ENCODE measurements at regions not wholly inside any gene's neighbourhood (a gene's known extent, or its start where the extent isn't known, plus 50 kb on each side); places are given as distances from the start of the nearest gene placed in this dataset.

DNA sequence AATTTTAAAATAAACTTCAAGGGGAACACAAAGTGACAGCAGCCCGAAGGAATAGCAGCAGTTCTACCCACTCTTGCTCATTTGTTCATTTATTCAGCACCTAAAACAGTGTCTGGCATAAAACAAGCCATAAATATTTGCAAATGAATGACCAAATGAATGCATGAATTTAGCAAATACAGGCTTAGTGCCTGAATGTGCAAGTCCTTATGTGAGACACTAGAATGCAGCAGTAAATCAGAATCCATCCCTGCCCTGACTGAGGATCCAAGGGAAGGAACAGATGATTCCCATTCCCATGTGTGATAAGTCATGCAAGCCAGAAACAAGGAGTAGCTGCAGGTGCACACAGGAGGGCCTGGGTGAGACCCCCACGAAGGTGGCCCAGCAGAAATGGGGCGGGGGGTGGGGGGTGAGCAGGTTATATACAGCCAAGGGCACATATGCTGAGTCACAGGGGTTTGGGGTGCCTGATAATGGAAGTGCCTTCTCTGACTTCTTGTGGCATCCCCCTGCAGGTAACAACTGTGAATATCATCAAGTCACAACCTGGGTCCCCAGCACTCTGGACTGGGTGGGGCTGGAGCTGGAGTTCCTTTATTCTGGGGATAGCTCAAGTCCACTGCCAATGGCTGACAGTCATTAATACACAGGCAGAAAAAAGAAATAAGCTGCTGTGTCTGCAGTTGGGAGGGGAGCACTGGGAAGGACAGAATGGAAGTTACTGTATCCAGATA, 311.9 kb downstream of the TXNL1 start:
- intact Hi-C loops (cut with DNase I): no loop called here
- ATAC-seq: no peak
- TF ChIP-seq, protein P1, sequence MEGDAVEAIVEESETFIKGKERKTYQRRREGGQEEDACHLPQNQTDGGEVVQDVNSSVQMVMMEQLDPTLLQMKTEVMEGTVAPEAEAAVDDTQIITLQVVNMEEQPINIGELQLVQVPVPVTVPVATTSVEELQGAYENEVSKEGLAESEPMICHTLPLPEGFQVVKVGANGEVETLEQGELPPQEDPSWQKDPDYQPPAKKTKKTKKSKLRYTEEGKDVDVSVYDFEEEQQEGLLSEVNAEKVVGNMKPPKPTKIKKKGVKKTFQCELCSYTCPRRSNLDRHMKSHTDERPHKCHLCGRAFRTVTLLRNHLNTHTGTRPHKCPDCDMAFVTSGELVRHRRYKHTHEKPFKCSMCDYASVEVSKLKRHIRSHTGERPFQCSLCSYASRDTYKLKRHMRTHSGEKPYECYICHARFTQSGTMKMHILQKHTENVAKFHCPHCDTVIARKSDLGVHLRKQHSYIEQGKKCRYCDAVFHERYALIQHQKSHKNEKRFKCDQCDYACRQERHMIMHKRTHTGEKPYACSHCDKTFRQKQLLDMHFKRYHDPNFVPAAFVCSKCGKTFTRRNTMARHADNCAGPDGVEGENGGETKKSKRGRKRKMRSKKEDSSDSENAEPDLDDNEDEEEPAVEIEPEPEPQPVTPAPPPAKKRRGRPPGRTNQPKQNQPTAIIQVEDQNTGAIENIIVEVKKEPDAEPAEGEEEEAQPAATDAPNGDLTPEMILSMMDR (IDR thresholded peaks at IDR 0.05): no peak
- no peak overlapping the region for H3K27ac ChIP-seq
- no peaks in the 10 kb centered on the region for H3K27me3 ChIP-seq
- DNase-seq: no peak
- no peaks in the 10 kb centered on the region for H3K36me3 ChIP-seq
- H3K4me3 ChIP-seq: no peak overlapping the region
- 76% methylated on average over 3 of the region's 3 CpGs for WGBS, 2 donors
- no peak for FAIRE-seq
- H3K9me3 ChIP-seq: no peaks in the 10 kb centered on the region
- H3K4me1 ChIP-seq: no peaks in the 10 kb centered on the region

DNA sequence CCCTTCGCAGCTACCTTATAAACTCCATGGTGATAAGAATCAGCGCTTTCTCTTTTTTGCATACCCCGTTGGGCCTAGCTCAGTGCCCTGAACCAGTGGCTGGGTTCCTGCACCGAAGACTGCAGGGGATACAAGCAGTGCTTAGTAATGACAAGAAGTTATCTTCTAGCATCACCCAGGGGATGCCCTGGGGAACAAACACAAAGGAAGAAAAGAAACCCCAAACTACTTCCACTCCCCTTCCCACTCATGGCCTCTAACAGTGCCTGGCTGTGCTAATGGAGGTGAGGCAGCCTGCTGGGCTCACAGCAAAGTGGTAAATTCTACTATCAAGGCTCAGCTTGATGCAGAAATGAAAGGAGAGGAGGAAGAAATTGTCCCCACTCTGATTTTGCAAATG, 314.7 kb downstream of the TXNL1 start:
- no peak for DNase-seq
- 76 to 78% methylated on average over 4 of the region's 4 CpGs for WGBS, 2 donors
- ATAC-seq: no peak
- FAIRE-seq: no peak
- no peaks in the 10 kb centered on the region for H3K36me3 ChIP-seq
- H3K4me3 ChIP-seq: no peak overlapping the region
- no peaks in the 10 kb centered on the region for H3K9me3 ChIP-seq
- no peak overlapping the region for H3K27ac ChIP-seq
- TF ChIP-seq, protein P1 (IDR thresholded peaks at IDR 0.05): no peak
- intact Hi-C loops (cut with DNase I): no loop called here
- no peaks in the 10 kb centered on the region for H3K27me3 ChIP-seq
- H3K4me1 ChIP-seq: no peaks in the 10 kb centered on the region

DNA sequence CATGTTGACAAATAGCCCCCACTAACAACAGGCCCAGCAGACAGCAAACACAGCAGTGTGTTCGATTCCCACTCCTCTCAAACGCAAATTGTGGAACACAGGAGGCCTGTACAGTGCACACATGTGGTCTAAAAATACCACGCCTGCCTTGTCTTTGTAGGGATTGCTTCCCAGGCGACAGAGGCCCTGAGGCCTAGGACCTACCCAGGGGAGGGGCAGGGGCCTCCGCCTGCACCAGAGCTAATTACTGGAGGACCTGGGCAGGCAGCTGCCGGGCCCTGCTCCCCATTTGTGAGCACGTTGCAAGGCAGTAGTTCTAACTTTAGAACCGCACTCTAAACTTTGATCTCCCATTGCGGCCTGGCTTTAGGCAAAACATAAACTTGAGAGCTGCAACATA, 316.0 kb downstream of the TXNL1 start:
- Histone ChIP-seq H3K4me3 (no peak overlapping the region), H3K27me3 (no peaks in the 10 kb centered on the region), H3K9me3 (no peaks in the 10 kb centered on the region), H3K27ac (no peak overlapping the region), H3K4me1 (no peaks in the 10 kb centered on the region), H3K36me3 (no peaks in the 10 kb centered on the region)
- TF ChIP-seq, protein P1 (IDR thresholded peaks at IDR 0.05): no peak
- FAIRE-seq (no peak), DNase-seq (no peak), ATAC-seq (no peak)
- WGBS, 2 donors: 86 to 88% methylated on average over 9 of the region's 9 CpGs
- intact Hi-C loops (cut with DNase I): no loop called here

DNA sequence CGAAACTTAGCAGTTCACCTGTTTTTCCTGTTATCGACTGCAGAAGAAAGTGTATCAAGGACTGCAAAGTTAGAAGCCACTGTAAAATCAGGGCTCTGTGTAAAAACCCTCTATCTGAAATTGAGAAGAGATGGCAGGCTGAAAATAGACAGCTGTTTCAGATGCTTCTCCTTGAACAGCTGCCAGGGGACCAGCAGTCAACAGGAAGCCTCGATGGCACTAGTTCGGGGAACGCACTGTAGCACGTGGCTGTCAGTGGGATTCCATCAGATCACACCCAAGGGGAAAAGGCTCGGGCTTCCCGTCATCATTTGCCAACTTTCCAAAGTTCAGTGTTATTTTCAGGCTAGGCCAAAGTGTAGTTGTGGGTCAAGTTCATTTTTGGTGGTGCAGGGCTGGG, 316.9 kb downstream of the TXNL1 start:
- no peak for FAIRE-seq
- Histone ChIP-seq H3K27me3 (no peaks in the 10 kb centered on the region), H3K27ac (no peak overlapping the region), H3K36me3 (no peaks in the 10 kb centered on the region), H3K4me3 (no peak overlapping the region), H3K4me1 (no peaks in the 10 kb centered on the region), H3K9me3 (no peaks in the 10 kb centered on the region)
- DNase-seq: no peak
- TF ChIP-seq, protein P1 (IDR thresholded peaks at IDR 0.05): no peak
- ATAC-seq: peak in 1 of 4 donors; percentile 29
- 69 to 72% methylated on average over 8 of the region's 8 CpGs for WGBS, 2 donors
- intact Hi-C loops (cut with DNase I): no loop called here

DNA sequence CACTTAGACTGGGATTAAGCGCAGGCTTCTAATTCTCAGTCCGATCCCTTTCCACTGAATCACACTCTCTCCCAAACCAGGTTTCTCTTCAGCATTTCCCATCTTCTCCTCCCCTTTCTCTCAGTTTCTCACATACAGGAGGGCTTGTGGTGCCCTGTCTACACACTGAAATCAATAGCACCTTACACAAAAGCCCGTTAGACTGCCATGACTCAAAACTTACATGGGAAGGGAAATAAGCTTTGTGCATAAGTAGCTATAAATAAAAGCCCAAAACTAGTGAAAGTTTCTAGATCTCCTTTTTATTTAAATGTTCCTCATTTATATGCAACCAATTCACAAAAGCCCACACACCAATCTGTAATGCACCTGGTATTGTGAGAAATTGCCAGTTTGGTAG, 318.4 kb downstream of the TXNL1 start:
- ATAC-seq: no peak
- no peaks in the 10 kb centered on the region for H3K4me1 ChIP-seq
- intact Hi-C loops (cut with DNase I): no loop called here
- H3K9me3 ChIP-seq: no peaks in the 10 kb centered on the region
- H3K4me3 ChIP-seq: no peak overlapping the region
- H3K27ac ChIP-seq: no peak overlapping the region
- H3K27me3 ChIP-seq: no peaks in the 10 kb centered on the region
- no peak for DNase-seq
- H3K36me3 ChIP-seq: no peaks in the 10 kb centered on the region
- no peak for FAIRE-seq
- WGBS, 2 donors: 92% methylated on average over 3 of the region's 3 CpGs
- TF ChIP-seq, protein P1 (IDR thresholded peaks at IDR 0.05): no peak

Measured in pancreas (tissue), 10 donors.